ENCODE measurements at regions not wholly inside any gene's neighbourhood (a gene's known extent, or its start where the extent isn't known, plus 50 kb on each side); places are given as distances from the start of the nearest gene placed in this dataset.

DNA sequence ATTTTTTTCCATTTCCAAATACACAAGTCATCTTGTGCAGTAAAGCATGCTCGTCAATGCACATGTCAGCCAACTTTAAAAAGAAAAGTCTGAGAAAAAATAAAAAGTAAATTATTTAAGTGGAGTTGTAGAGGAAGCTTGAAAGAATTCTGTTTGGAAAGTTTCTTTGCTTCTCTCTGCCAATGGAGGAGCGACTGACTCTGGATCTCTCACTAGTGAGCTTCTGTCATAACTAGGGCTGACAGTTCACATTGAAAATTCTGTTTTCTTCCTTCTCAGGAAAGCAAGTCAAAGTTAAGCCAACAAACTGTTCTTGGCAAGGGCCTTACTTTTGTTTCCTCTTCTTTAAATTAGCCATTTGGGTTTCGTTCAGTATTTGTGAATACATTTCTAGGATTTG is 298.2 kb downstream of the POU4F1 start:
- Histone ChIP-seq H3K9me3 (ENCODE audit: control insufficient read depth, insufficient read depth, low read length) (no peaks in the 10 kb centered on the region), H3K4me1 (ENCODE audit: control insufficient read depth, low read length) (no peaks in the 10 kb centered on the region), H3F3A (ENCODE audit: control insufficient read depth, insufficient read depth) (no peaks in the 10 kb centered on the region), H3K4me3 (ENCODE audit: low read length) (no peak overlapping the region), H3K36me3 (ENCODE audit: control insufficient read depth, low read length) (no peaks in the 10 kb centered on the region), H3K9me2 (replicated peaks; ENCODE audit: control insufficient read depth, low read length) (no peaks in the 10 kb centered on the region), H3K27me3 (ENCODE audit: control insufficient read depth, low read length) (no peaks in the 10 kb centered on the region), H3K4me2 (ENCODE audit: low read length) (no peak overlapping the region), H3K79me2 (ENCODE audit: control insufficient read depth, low read length) (no peaks in the 10 kb centered on the region), H4K20me1 (ENCODE audit: control insufficient read depth, insufficient read depth, low read depth, low read length) (no peaks in the 10 kb centered on the region), H3K27ac (ENCODE audit: low read depth, low read length) (no peak overlapping the region)
- no peak for TF ChIP-seq EZH2phosphoT487 (IDR thresholded peaks at IDR 0.05; ENCODE audit: borderline replicate concordance, low read length)
- TF ChIP-seq, protein P1, sequence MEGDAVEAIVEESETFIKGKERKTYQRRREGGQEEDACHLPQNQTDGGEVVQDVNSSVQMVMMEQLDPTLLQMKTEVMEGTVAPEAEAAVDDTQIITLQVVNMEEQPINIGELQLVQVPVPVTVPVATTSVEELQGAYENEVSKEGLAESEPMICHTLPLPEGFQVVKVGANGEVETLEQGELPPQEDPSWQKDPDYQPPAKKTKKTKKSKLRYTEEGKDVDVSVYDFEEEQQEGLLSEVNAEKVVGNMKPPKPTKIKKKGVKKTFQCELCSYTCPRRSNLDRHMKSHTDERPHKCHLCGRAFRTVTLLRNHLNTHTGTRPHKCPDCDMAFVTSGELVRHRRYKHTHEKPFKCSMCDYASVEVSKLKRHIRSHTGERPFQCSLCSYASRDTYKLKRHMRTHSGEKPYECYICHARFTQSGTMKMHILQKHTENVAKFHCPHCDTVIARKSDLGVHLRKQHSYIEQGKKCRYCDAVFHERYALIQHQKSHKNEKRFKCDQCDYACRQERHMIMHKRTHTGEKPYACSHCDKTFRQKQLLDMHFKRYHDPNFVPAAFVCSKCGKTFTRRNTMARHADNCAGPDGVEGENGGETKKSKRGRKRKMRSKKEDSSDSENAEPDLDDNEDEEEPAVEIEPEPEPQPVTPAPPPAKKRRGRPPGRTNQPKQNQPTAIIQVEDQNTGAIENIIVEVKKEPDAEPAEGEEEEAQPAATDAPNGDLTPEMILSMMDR (IDR thresholded peaks at IDR 0.05; ENCODE audit: low read depth, low read length, poor library complexity, severe bottlenecking): no peak

GRCh38 chr13:78299832-78300623 is 303.3 kb downstream of the POU4F1 start:
- Histone ChIP-seq H3K79me2 (ENCODE audit: control insufficient read depth, low read length) (no peaks in the 10 kb centered on the region), H3K4me2 (ENCODE audit: low read length) (no peak overlapping the region), H3K9me3 (ENCODE audit: control insufficient read depth, insufficient read depth, low read length) (no peaks in the 10 kb centered on the region), H3F3A (ENCODE audit: control insufficient read depth, insufficient read depth) (no peaks in the 10 kb centered on the region), H4K20me1 (ENCODE audit: control insufficient read depth, insufficient read depth, low read depth, low read length) (no peaks in the 10 kb centered on the region), H3K9me2 (replicated peaks; ENCODE audit: control insufficient read depth, low read length) (no peaks in the 10 kb centered on the region), H3K4me3 (ENCODE audit: low read length) (no peak overlapping the region), H3K36me3 (ENCODE audit: control insufficient read depth, low read length) (no peaks in the 10 kb centered on the region), H3K4me1 (ENCODE audit: control insufficient read depth, low read length) (no peaks in the 10 kb centered on the region), H3K27me3 (ENCODE audit: control insufficient read depth, low read length) (no peaks in the 10 kb centered on the region), H3K27ac (ENCODE audit: low read depth, low read length) (no peak overlapping the region)
- no peak for TF ChIP-seq EZH2phosphoT487 (IDR thresholded peaks at IDR 0.05; ENCODE audit: borderline replicate concordance, low read length)
- TF ChIP-seq, protein P1 (IDR thresholded peaks at IDR 0.05; ENCODE audit: low read depth, low read length, poor library complexity, severe bottlenecking): no peak

GRCh38 chr13:78298657-78299056 is 304.7 kb downstream of the POU4F1 start:
- Histone ChIP-seq H3K79me2 (ENCODE audit: control insufficient read depth, low read length) (no peaks in the 10 kb centered on the region), H3K4me2 (ENCODE audit: low read length) (no peak overlapping the region), H3K4me1 (ENCODE audit: control insufficient read depth, low read length) (no peaks in the 10 kb centered on the region), H3F3A (ENCODE audit: control insufficient read depth, insufficient read depth) (no peaks in the 10 kb centered on the region), H3K36me3 (ENCODE audit: control insufficient read depth, low read length) (no peaks in the 10 kb centered on the region), H3K27ac (ENCODE audit: low read depth, low read length) (no peak overlapping the region), H4K20me1 (ENCODE audit: control insufficient read depth, insufficient read depth, low read depth, low read length) (no peaks in the 10 kb centered on the region), H3K9me3 (ENCODE audit: control insufficient read depth, insufficient read depth, low read length) (no peaks in the 10 kb centered on the region), H3K4me3 (ENCODE audit: low read length) (no peak overlapping the region), H3K9me2 (replicated peaks; ENCODE audit: control insufficient read depth, low read length) (no peaks in the 10 kb centered on the region), H3K27me3 (ENCODE audit: control insufficient read depth, low read length) (no peaks in the 10 kb centered on the region)
- no peak for TF ChIP-seq EZH2phosphoT487 (IDR thresholded peaks at IDR 0.05; ENCODE audit: borderline replicate concordance, low read length)
- TF ChIP-seq, protein P1 (IDR thresholded peaks at IDR 0.05; ENCODE audit: low read depth, low read length, poor library complexity, severe bottlenecking): no peak

Measured in DOHH2 (cell line).